Liver (tissue), 7 donors: ENCODE measurements at regions not wholly inside any gene's neighbourhood (a gene's known extent, or its start where the extent isn't known, plus 50 kb on each side); places are given as distances from the start of the nearest gene placed in this dataset.

Source experiments
- DNase-seq: peaks from one replicate; pipeline ENCODE4 v3.0.0-alpha.2; 2017; ENCODE audit warnings: low spot score
- H3K27ac ChIP-seq, 2 donors: one replicate each; pipeline ENCODE4 v1.7.0; 2013; ENCODE audit warnings: inconsistent platforms in 2 of 2, low read length in 2 of 2, control low read depth in 1 of 2, low read depth in 1 of 2, mild to moderate bottlenecking in 1 of 2
- H3K27me3 ChIP-seq, 4 donors: one replicate each; pipeline versions ENCODE4 v1.6.1 to v1.7.0; 2013; ENCODE audit warnings: low read length in 3 of 4, inconsistent platforms in 1 of 4, mild to moderate bottlenecking in 1 of 4, moderate library complexity in 1 of 4; ENCODE audit not compliant: control insufficient read depth in 4 of 4, insufficient read depth in 4 of 4
- H3K36me3 ChIP-seq, 4 donors: one replicate each; pipeline versions ENCODE4 v1.6.1 to v1.7.0; 2013; ENCODE audit warnings: low read length in 3 of 4, mild to moderate bottlenecking in 3 of 4, low read depth in 1 of 4, moderate library complexity in 1 of 4; ENCODE audit not compliant: control insufficient read depth in 4 of 4, insufficient read depth in 3 of 4
- H3K4me1 ChIP-seq, 4 donors: one replicate each; pipeline versions ENCODE4 v1.6.1 to v1.7.0; 2013; ENCODE audit warnings: low read length in 3 of 4, mild to moderate bottlenecking in 3 of 4, moderate library complexity in 1 of 4; ENCODE audit not compliant: control insufficient read depth in 4 of 4, insufficient read depth in 4 of 4
- H3K4me3 ChIP-seq, 3 donors: one replicate each; pipeline versions ENCODE4 v1.6.1 to v1.7.0; 2013; ENCODE audit warnings: low read length in 3 of 3, control low read depth in 1 of 3, low read depth in 1 of 3, mild to moderate bottlenecking in 1 of 3
- H3K9ac ChIP-seq, 2 donors: one replicate each; pipeline ENCODE4 v1.7.0; 2013; ENCODE audit warnings: low read length in 2 of 2, mild to moderate bottlenecking in 2 of 2, moderate library complexity in 2 of 2, control low read depth in 1 of 2, low read depth in 1 of 2
- H3K9me3 ChIP-seq, 4 donors: one replicate each; pipeline versions ENCODE4 v1.6.1 to v1.7.0; 2013; ENCODE audit warnings: low read length in 3 of 4; ENCODE audit not compliant: control insufficient read depth in 4 of 4
- ATF3 ChIP-seq: IDR thresholded peaks from 2 replicates; pipeline ENCODE4 v1.6.1; 2016; ENCODE audit warnings: antibody characterized with exemption
- EGR1 ChIP-seq, 2 donors: IDR thresholded peaks; 2 replicates each; pipeline ENCODE4 v1.6.1; 2016 to 2018; ENCODE audit warnings: antibody characterized with exemption in 2 of 2, low read depth in 2 of 2
- FOXA1 ChIP-seq: IDR thresholded peaks from 2 replicates; pipeline ENCODE4 v1.6.1; 2016; ENCODE audit warnings: antibody characterized with exemption
- FOXA2 ChIP-seq: IDR thresholded peaks from 2 replicates; pipeline ENCODE4 v1.6.1; 2016; ENCODE audit warnings: antibody characterized with exemption
- GABPA ChIP-seq, 2 donors: IDR thresholded peaks in 1 of 2; conservative IDR thresholded peaks in 1 of 2; 2 replicates each; pipeline ENCODE4 v1.6.1; 2016; ENCODE audit warnings: antibody characterized with exemption in 2 of 2, mild to moderate bottlenecking in 1 of 2, moderate library complexity in 1 of 2
- HNF4G ChIP-seq: IDR thresholded peaks from 2 replicates; pipeline ENCODE4 v1.6.1; 2016; ENCODE audit warnings: antibody characterized with exemption
- JUND ChIP-seq, 2 donors: IDR thresholded peaks; 2 replicates each; pipeline ENCODE4 v1.6.1; 2016; ENCODE audit warnings: antibody characterized with exemption in 2 of 2
- MAX ChIP-seq: IDR thresholded peaks from 2 replicates; pipeline ENCODE4 v1.6.1; 2016; ENCODE audit warnings: antibody characterized with exemption
- NR2F2 ChIP-seq: IDR thresholded peaks from 2 replicates; pipeline ENCODE4 v1.6.1; 2016; ENCODE audit warnings: antibody characterized with exemption
- RAD21 ChIP-seq, 2 donors: IDR thresholded peaks; 2 replicates each; pipeline ENCODE4 v1.6.1; 2016; ENCODE audit warnings: antibody characterized with exemption in 2 of 2, mild to moderate bottlenecking in 2 of 2
- REST ChIP-seq: IDR thresholded peaks from 2 replicates; pipeline ENCODE4 v1.6.1; 2016; ENCODE audit warnings: antibody characterized with exemption, mild to moderate bottlenecking
- SP1 ChIP-seq: IDR thresholded peaks from 2 replicates; pipeline ENCODE4 v1.6.1; 2018; ENCODE audit warnings: antibody characterized with exemption, mild to moderate bottlenecking
- TAF1 ChIP-seq: conservative IDR thresholded peaks from 2 replicates; pipeline ENCODE4 v1.6.1; 2016; ENCODE audit warnings: antibody characterized with exemption, mild to moderate bottlenecking
- YY1 ChIP-seq: IDR thresholded peaks from 2 replicates; pipeline ENCODE4 v1.6.1; 2016; ENCODE audit warnings: antibody characterized with exemption, mild to moderate bottlenecking
- ZBTB33 ChIP-seq: IDR thresholded peaks from 2 replicates; pipeline ENCODE4 v1.6.1; 2016; ENCODE audit warnings: antibody characterized with exemption
- WGBS: extraction: QIAGEN DNeasy Blood & Tissue Kit; methylation state at CpG from one replicate; pipeline ENCODE4 v1.1.7; 2013; 5-methylcytosine and 5-hydroxymethylcytosine counted together
- donor health status: healthy.
- donor health status: healthy.
- donor health status: healthy.
- donor health status: healthy.

- H3K36me3 ChIP-seq = no peaks in the 10 kb centered on the region
- peaks cover 0 to 9% (median 0%) of the 10 kb centered on the region in 4 donors for H3K27me3 ChIP-seq
- no peak for DNase-seq
- no peak overlapping the region for H3K9ac ChIP-seq
- H3K4me1 ChIP-seq = no peaks in the 10 kb centered on the region
- 86% methylated on average over 7 of the region's 7 CpGs for WGBS
- H3K27ac ChIP-seq = no peak overlapping the region
- H3K4me3 ChIP-seq = no peak overlapping the region
- TF ChIP-seq NR2F2 = no peak
- no peak for TF ChIP-seq SP1
- TF ChIP-seq YY1 = no peak
- TF ChIP-seq HNF4G = no peak
- no peak for TF ChIP-seq ZBTB33
- no peak for TF ChIP-seq MAX
- TF ChIP-seq RAD21 (IDR thresholded peaks at IDR 0.05) = no peak
- TF ChIP-seq FOXA1 = no peak
- no peak for TF ChIP-seq FOXA2
- no peak for TF ChIP-seq EGR1 (IDR thresholded peaks at IDR 0.05; ENCODE audit: low read depth in 2 of 2)
- TF ChIP-seq TAF1 = no peak
- TF ChIP-seq ATF3 = no peak
- TF ChIP-seq REST = no peak
- no peaks in the 10 kb centered on the region for H3K9me3 ChIP-seq
Measured at GRCh38 chr6:164169355-164169754, 754.8 kb downstream of the QKI start.

- no peak for DNase-seq
- no peak for TF ChIP-seq MAX
- no peak for TF ChIP-seq FOXA1
- no peak for TF ChIP-seq REST
- no peak for TF ChIP-seq GABPA (IDR thresholded peaks at IDR 0.05 in 1 of 2, conservative IDR thresholded peaks at IDR 0.05 in 1 of 2)
- TF ChIP-seq SP1 = no peak
- TF ChIP-seq JUND (IDR thresholded peaks at IDR 0.05) = no peak
- no peak for TF ChIP-seq YY1
- TF ChIP-seq ZBTB33 = no peak
- TF ChIP-seq NR2F2 = no peak
- no peak for TF ChIP-seq TAF1
- no peak for TF ChIP-seq ATF3
- no peak for TF ChIP-seq RAD21 (IDR thresholded peaks at IDR 0.05)
- TF ChIP-seq EGR1 (IDR thresholded peaks at IDR 0.05; ENCODE audit: low read depth in 2 of 2) = no peak
- no peak for TF ChIP-seq FOXA2
- TF ChIP-seq HNF4G = no peak
Measured at GRCh38 chr6:164168595-164168994, 754.1 kb downstream of the QKI start.

More at GRCh38 chr6:164168595-164168994, 754.1 kb downstream of the QKI start:
- H3K9me3 ChIP-seq = no peaks in the 10 kb centered on the region
- no peaks in the 10 kb centered on the region for H3K4me1 ChIP-seq
- 72% methylated on average over 6 of the region's 6 CpGs for WGBS
- H3K9ac ChIP-seq = no peak overlapping the region
- no peaks in the 10 kb centered on the region for H3K36me3 ChIP-seq
- no peak overlapping the region for H3K27ac ChIP-seq
- H3K27me3 ChIP-seq = peaks cover 0 to 9% (median 0%) of the 10 kb centered on the region in 4 donors
- H3K4me3 ChIP-seq = no peak overlapping the region
